CD14-positive monocyte (primary cell): ENCODE measurements at regions not wholly inside any gene's neighbourhood (a gene's known extent, or its start where the extent isn't known, plus 50 kb on each side); places are given as distances from the start of the nearest gene placed in this dataset.

Source experiments
- DNase-seq, 3 donors: peaks; one replicate each; pipeline ENCODE4 v3.0.0-alpha.2; 2011 to 2022
- H2AFZ ChIP-seq: 2 replicates; pipeline ENCODE4 v1.6.0; 2012; ENCODE audit warnings: mild to moderate bottlenecking, low read depth, low read length, inconsistent platforms; ENCODE audit not compliant: insufficient read depth, poor library complexity, severe bottlenecking
- H3K27ac ChIP-seq, 2 donors: 1 replicate in 1 of 2; 2 replicates in 1 of 2; pipeline ENCODE4 v1.5.1; 2012 to 2013; ENCODE audit warnings: low read length in 2 of 2, control low read depth in 1 of 2, inconsistent platforms in 1 of 2, low read depth in 1 of 2, mild to moderate bottlenecking in 1 of 2
- H3K27me3 ChIP-seq, 2 donors: one replicate each; pipeline versions ENCODE4 v1.6.0 to v1.6.1; 2011 to 2013; ENCODE audit warnings: low read length in 2 of 2; ENCODE audit not compliant: control insufficient read depth in 2 of 2, insufficient read depth in 2 of 2
- H3K36me3 ChIP-seq, 2 donors: replicated peaks in 1 of 2; 1 replicate in 1 of 2; 2 replicates in 1 of 2; pipeline versions ENCODE4 v1.5.1 to v1.6.1; 2012 to 2013; ENCODE audit warnings: low read length in 2 of 2, control low read depth in 1 of 2, inconsistent platforms in 1 of 2, mild to moderate bottlenecking in 1 of 2; ENCODE audit not compliant: insufficient read depth in 2 of 2, control insufficient read depth in 1 of 2
- H3K4me1 ChIP-seq, 2 donors: 1 replicate in 1 of 2; 2 replicates in 1 of 2; pipeline versions ENCODE4 v1.5.1 to v1.6.1; 2012 to 2013; ENCODE audit warnings: low read length in 2 of 2, control low read depth in 1 of 2, inconsistent platforms in 1 of 2, mild to moderate bottlenecking in 1 of 2, moderate library complexity in 1 of 2; ENCODE audit not compliant: insufficient read depth in 2 of 2, control insufficient read depth in 1 of 2
- H3K4me2 ChIP-seq: replicated peaks from 2 replicates; pipeline ENCODE3; 2012; ENCODE audit warnings: low read length, moderate library complexity, mild to moderate bottlenecking; ENCODE audit not compliant: poor library complexity, severe bottlenecking; ENCODE audit errors: extremely low read depth
- H3K4me3 ChIP-seq, 3 experiments: fragments of 200-600 bp in 1 of 3; sonication (generic) in 1 of 3; replicated peaks in 1 of 3; 1 replicate in 2 of 3; 2 replicates in 1 of 3; pipeline ENCODE4 v1.5.1; 2011 to 2013; ENCODE audit warnings: low read length in 3 of 3, mild to moderate bottlenecking in 3 of 3, control low read depth in 2 of 3, low read depth in 2 of 3, inconsistent platforms in 1 of 3, moderate library complexity in 1 of 3
- H3K79me2 ChIP-seq: 2 replicates; pipeline ENCODE4 v1.6.0; 2012; ENCODE audit warnings: mild to moderate bottlenecking, control low read depth, inconsistent platforms, low read length, moderate library complexity; ENCODE audit not compliant: insufficient read depth
- H3K9ac ChIP-seq: 2 replicates; pipeline ENCODE4 v1.6.0; 2017; ENCODE audit warnings: low read length, mild to moderate bottlenecking; ENCODE audit not compliant: insufficient read depth, poor library complexity, severe bottlenecking
- H3K9me3 ChIP-seq, 2 donors: replicated peaks in 1 of 2; 1 replicate in 1 of 2; 2 replicates in 1 of 2; pipeline versions ENCODE4 v1.5.1 to v1.6.1; 2012 to 2013; ENCODE audit warnings: low read length in 2 of 2, control low read depth in 1 of 2; ENCODE audit not compliant: control insufficient read depth in 1 of 2, insufficient read depth in 1 of 2
- H4K20me1 ChIP-seq: 2 replicates; pipeline ENCODE4 v1.6.0; 2012; ENCODE audit warnings: mild to moderate bottlenecking, low read length, control low read depth, moderate library complexity; ENCODE audit not compliant: insufficient read depth
- H3K27ac Mint-ChIP-seq, 7 donors: one replicate each; pipeline ENCODE4 v1.8.0; 2020; ENCODE audit warnings: mild to moderate bottlenecking in 7 of 7, mixed read lengths in 7 of 7, moderate library complexity in 6 of 7, inconsistent platforms in 2 of 7
- H3K27me3 Mint-ChIP-seq, 3 donors: one replicate each; pipeline ENCODE4 v1.8.0; 2021 to 2022; ENCODE audit warnings: low read depth in 3 of 3, mild to moderate bottlenecking in 3 of 3, mixed read lengths in 3 of 3, moderate library complexity in 3 of 3, inconsistent platforms in 1 of 3
- H3K36me3 Mint-ChIP-seq, 2 donors: one replicate each; pipeline ENCODE4 v1.8.0; 2020; ENCODE audit warnings: mixed read lengths in 2 of 2, inconsistent platforms in 1 of 2, mild to moderate bottlenecking in 1 of 2
- H3K4me1 Mint-ChIP-seq: one replicate; pipeline ENCODE4 v1.8.0; 2020; ENCODE audit warnings: mild to moderate bottlenecking, mixed read lengths
- H3K4me3 Mint-ChIP-seq, 2 donors: one replicate each; pipeline ENCODE4 v1.8.0; 2020; ENCODE audit warnings: mild to moderate bottlenecking in 2 of 2, mixed read lengths in 2 of 2, moderate library complexity in 1 of 2
- H3K9me3 Mint-ChIP-seq, 7 donors: one replicate each; pipeline ENCODE4 v1.8.0; 2020 to 2022; ENCODE audit warnings: mixed read lengths in 7 of 7, mild to moderate bottlenecking in 6 of 7, moderate library complexity in 6 of 7, inconsistent platforms in 2 of 7
- WGBS: methylation state at CpG from one replicate; pipeline ENCODE4 v1.1.5; 2013; ENCODE audit warnings: missing lambda C conversion rate; ENCODE audit not compliant: insufficient coverage; 5-methylcytosine and 5-hydroxymethylcytosine counted together
- intact Hi-C, 2 donors: fragments of 100-400 bp; cut with micrococcal nuclease; formaldehyde crosslinking; loops; one replicate each; pipeline versions ENCODE4 v1.15.0 to v1.15.1; 2023
- TF ChIP-seq, protein P1 (sequence below): fragments of 200-600 bp; IDR thresholded peaks from one replicate; pipeline ENCODE4 v1.8.0; 2022; ENCODE audit warnings: antibody characterized with exemption, mild to moderate bottlenecking

DNA sequence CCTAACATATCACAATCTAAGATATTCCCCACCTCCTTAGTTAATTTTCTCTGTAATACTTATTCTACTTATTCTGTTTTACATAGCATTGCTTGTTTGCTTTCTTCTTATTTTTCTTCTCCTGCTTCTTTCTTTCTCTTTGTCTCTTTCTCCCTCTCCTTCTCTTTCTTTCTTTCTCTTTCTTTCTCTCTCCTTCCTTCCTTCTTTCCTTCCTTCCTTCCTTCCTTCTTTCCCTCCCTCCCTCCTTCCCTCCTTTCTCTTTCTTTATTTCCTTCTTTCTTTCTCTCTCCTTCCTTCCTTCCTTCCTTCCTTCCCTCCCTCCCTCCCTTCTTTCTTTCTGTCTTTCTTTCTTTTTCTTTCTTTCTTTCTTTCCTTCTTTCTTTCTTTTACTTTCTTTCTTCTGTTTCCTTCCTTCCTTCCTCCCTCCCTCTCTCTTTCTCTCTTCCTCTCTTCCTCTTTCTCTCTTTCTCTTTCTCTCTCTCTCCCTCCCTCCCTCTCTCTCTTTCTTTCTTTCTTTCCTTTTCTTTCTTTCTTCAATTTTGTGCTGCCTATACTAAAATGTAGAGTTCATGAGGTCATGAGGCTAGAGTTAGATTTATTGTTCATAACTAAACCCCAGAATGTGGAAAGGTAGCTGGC, 445.4 kb downstream of the GATA3 start:
- no peaks in the 10 kb centered on the region for H3K36me3 Mint-ChIP-seq
- H4K20me1 ChIP-seq, result no peaks in the 10 kb centered on the region
- no peak overlapping the region for H3K27ac Mint-ChIP-seq
- no peak overlapping the region for H3K4me3 Mint-ChIP-seq
- H3K9ac ChIP-seq, result no peak overlapping the region
- H3K4me1 ChIP-seq, result no peaks in the 10 kb centered on the region
- no peak overlapping the region for H3K4me3 ChIP-seq
- peaks cover 0 to 3% (median 1%) of the 10 kb centered on the region in 3 donors for H3K27me3 Mint-ChIP-seq
- H3K36me3 ChIP-seq, result no peaks in the 10 kb centered on the region
- H3K27me3 ChIP-seq, result no peaks in the 10 kb centered on the region
- no peak overlapping the region for H3K4me2 ChIP-seq
- intact Hi-C loops, result no loop called here
- no peaks in the 10 kb centered on the region for H3K79me2 ChIP-seq
- H2AFZ ChIP-seq, result no peak overlapping the region
- no peaks in the 10 kb centered on the region for H3K9me3 ChIP-seq
- no peak for DNase-seq
- no peak overlapping the region for H3K27ac ChIP-seq
- TF ChIP-seq, protein P1, sequence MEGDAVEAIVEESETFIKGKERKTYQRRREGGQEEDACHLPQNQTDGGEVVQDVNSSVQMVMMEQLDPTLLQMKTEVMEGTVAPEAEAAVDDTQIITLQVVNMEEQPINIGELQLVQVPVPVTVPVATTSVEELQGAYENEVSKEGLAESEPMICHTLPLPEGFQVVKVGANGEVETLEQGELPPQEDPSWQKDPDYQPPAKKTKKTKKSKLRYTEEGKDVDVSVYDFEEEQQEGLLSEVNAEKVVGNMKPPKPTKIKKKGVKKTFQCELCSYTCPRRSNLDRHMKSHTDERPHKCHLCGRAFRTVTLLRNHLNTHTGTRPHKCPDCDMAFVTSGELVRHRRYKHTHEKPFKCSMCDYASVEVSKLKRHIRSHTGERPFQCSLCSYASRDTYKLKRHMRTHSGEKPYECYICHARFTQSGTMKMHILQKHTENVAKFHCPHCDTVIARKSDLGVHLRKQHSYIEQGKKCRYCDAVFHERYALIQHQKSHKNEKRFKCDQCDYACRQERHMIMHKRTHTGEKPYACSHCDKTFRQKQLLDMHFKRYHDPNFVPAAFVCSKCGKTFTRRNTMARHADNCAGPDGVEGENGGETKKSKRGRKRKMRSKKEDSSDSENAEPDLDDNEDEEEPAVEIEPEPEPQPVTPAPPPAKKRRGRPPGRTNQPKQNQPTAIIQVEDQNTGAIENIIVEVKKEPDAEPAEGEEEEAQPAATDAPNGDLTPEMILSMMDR, result no peak
- H3K9me3 Mint-ChIP-seq, result peaks cover 0 to 5% (median 4%) of the 10 kb centered on the region in 7 donors
- no peaks in the 10 kb centered on the region for H3K4me1 Mint-ChIP-seq

DNA sequence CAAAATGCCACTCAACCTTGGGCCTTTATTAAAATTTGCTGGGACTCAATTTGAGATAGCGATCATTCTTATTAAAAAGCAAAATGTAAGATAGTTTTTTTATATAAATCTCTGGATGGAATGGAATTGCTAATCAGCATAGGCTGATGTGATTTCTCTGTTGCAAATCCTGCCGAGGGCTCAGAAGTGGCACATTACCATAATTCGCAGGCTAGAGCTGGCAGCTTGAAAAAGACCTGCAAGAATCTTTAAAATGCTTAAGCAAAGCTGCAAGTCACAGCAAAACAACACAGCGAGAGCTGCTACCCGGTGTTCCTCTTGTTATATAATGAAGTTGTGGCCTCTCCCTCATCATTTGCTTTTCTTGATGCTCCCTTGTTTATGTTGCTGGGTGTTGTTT, 448.1 kb downstream of the GATA3 start:
- H3K79me2 ChIP-seq, result no peaks in the 10 kb centered on the region
- intact Hi-C loops, result no loop called here
- DNase-seq, result no peak
- H3K4me3 Mint-ChIP-seq, result no peak overlapping the region
- no peak overlapping the region for H2AFZ ChIP-seq
- TF ChIP-seq, protein P1, result no peak
- no peak overlapping the region for H3K27ac ChIP-seq
- no peaks in the 10 kb centered on the region for H3K27me3 ChIP-seq
- peaks cover 0 to 5% (median 2%) of the 10 kb centered on the region in 7 donors for H3K9me3 Mint-ChIP-seq
- no CpG with 5 or more reads among the region's 5 CpGs for WGBS
- H3K4me3 ChIP-seq, result no peak overlapping the region
- H3K27me3 Mint-ChIP-seq, result peaks cover 0 to 1% (median 0%) of the 10 kb centered on the region in 3 donors
- no peaks in the 10 kb centered on the region for H3K36me3 ChIP-seq
- no peak overlapping the region for H3K4me2 ChIP-seq
- no peaks in the 10 kb centered on the region for H4K20me1 ChIP-seq
- no peak overlapping the region for H3K9ac ChIP-seq
- no peaks in the 10 kb centered on the region for H3K4me1 ChIP-seq
- H3K36me3 Mint-ChIP-seq, result no peaks in the 10 kb centered on the region
- H3K27ac Mint-ChIP-seq, result no peak overlapping the region
- H3K9me3 ChIP-seq, result no peaks in the 10 kb centered on the region
- H3K4me1 Mint-ChIP-seq, result no peaks in the 10 kb centered on the region
